ENCODE measurements at regions not wholly inside any gene's neighbourhood (a gene's known extent, or its start where the extent isn't known, plus 50 kb on each side); places are given as distances from the start of the nearest gene placed in this dataset.

GRCh38 chr1:96208428-96208827 is 513.2 kb upstream of the PTBP2 start:
- no peak overlapping the region for H3K4me3 ChIP-seq (replicated peaks in 1 of 3)
- H3K27me3 ChIP-seq = no peaks in the 10 kb centered on the region
- intact Hi-C loops (cut with DNase I) = no loop called here
- H3K36me3 ChIP-seq = no peaks in the 10 kb centered on the region
- no peak for DNase-seq
- H3K27ac ChIP-seq = no peak overlapping the region
- H3K9me3 ChIP-seq = no peaks in the 10 kb centered on the region
- 93 to 96% methylated on average over 4 of the region's 4 CpGs for WGBS, 2 donors
- TF ChIP-seq POLR2A (IDR thresholded peaks at IDR 0.05) (no peak), CTCF (IDR thresholded peaks at IDR 0.05) (no peak)
- H3K4me1 ChIP-seq = no peaks in the 10 kb centered on the region

DNA sequence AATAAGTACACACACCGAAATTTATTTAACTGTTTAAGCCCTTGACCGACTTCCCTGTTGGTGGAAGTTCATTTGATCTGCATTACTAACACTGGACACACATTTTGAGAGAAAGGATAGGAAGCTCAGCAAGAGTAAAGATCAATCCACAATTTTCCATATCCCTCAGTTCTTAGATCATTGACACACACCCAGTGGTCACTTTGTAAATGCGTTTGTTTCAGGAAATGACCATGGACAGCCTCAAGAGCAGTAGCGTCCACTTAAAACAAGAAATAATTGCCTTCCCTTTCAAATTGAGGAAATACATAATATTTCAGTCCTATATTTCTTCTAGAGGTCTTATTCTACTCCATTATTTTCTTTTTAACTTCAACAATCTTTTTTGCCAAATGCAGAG is 511.5 kb upstream of the PTBP2 start:
- DNase-seq = no peak
- H3K4me1 ChIP-seq = no peaks in the 10 kb centered on the region
- TF ChIP-seq CTCF (IDR thresholded peaks at IDR 0.05) (no peak), POLR2A (IDR thresholded peaks at IDR 0.05) (no peak)
- H3K27ac ChIP-seq = no peak overlapping the region
- no peaks in the 10 kb centered on the region for H3K9me3 ChIP-seq
- H3K27me3 ChIP-seq = no peaks in the 10 kb centered on the region
- H3K36me3 ChIP-seq = no peaks in the 10 kb centered on the region
- H3K4me3 ChIP-seq (replicated peaks in 1 of 3) = no peak overlapping the region
- 72 to 81% methylated on average over 4 of the region's 4 CpGs for WGBS, 2 donors
- intact Hi-C loops (cut with DNase I) = no loop called here

DNA sequence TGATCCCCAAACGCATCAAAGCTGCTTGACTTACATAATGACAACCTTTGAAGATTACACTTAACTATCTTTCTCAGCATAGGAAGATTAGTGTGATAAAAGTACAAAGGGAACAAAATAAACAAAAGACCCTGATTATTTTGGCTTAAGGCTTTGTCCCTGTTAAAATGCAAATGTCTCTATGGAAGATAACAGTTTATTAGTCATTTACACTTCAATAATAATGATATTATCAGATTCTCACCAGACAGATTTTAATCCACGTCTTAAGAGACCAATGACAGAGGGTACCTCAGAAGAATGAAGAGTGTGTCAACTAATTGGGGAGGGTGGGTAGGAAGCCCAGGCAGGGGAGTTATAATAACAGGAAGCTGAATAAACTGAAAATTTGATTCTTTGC is 510.4 kb upstream of the PTBP2 start:
- TF ChIP-seq POLR2A (IDR thresholded peaks at IDR 0.05) = no peak
- no peak for TF ChIP-seq CTCF (IDR thresholded peaks at IDR 0.05)
- Histone ChIP-seq H3K36me3 (no peaks in the 10 kb centered on the region), H3K4me3 (replicated peaks in 1 of 3) (no peak overlapping the region), H3K27me3 (no peaks in the 10 kb centered on the region), H3K27ac (no peak overlapping the region), H3K9me3 (no peaks in the 10 kb centered on the region), H3K4me1 (no peaks in the 10 kb centered on the region)
- intact Hi-C loops (cut with DNase I) = no loop called here
- DNase-seq = no peak
- WGBS, 2 donors = 61 to 64% methylated on average over 2 of the region's 2 CpGs

DNA sequence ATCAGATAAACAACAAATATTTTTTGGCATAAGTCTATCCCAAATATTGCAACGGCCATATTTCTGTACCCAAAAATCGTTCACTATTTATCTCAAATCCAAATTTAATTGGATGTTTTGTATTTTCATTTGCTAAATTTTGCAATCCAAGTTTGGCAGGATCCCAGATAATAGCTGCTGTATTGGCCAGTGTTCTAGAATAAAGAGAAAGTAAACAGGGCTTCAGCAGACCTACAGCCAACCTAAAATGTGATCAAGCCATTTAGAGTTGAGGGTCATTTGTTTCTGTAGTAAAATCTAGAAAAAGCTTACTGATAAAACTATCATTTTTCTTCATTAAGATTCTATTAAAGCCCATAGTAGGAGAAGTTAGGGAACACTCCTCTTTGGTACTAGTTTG is 506.6 kb upstream of the PTBP2 start:
- H3K27me3 ChIP-seq = no peaks in the 10 kb centered on the region
- intact Hi-C loops (cut with DNase I) = no loop called here
- DNase-seq = no peak
- H3K4me3 ChIP-seq (replicated peaks in 1 of 3) = no peak overlapping the region
- no peaks in the 10 kb centered on the region for H3K36me3 ChIP-seq
- H3K9me3 ChIP-seq = no peaks in the 10 kb centered on the region
- TF ChIP-seq POLR2A (IDR thresholded peaks at IDR 0.05) (no peak), CTCF (IDR thresholded peaks at IDR 0.05) (no peak)
- H3K4me1 ChIP-seq = no peaks in the 10 kb centered on the region
- whole genome bisulfite sequencing, 2 donors = 81% methylated on average over 2 of the region's 2 CpGs
- H3K27ac ChIP-seq = no peak overlapping the region

- TF ChIP-seq POLR2A (IDR thresholded peaks at IDR 0.05) (no peak), CTCF (IDR thresholded peaks at IDR 0.05) (no peak)
- intact Hi-C loops (cut with DNase I) = no loop called here
- WGBS, 2 donors = 60 to 74% methylated on average over 3 of the region's 3 CpGs
- Histone ChIP-seq H3K4me1 (no peaks in the 10 kb centered on the region), H3K9me3 (no peaks in the 10 kb centered on the region), H3K27me3 (no peaks in the 10 kb centered on the region), H3K36me3 (no peaks in the 10 kb centered on the region), H3K4me3 (replicated peaks in 1 of 3) (no peak overlapping the region), H3K27ac (no peak overlapping the region)
- no peak for DNase-seq
Measured at GRCh38 chr1:96220651-96221050, 500.9 kb upstream of the PTBP2 start.

Measured in thyroid gland (tissue), 4 donors.